Mononuclear cell (primary cell): ENCODE measurements at regions not wholly inside any gene's neighbourhood (a gene's known extent, or its start where the extent isn't known, plus 50 kb on each side); places are given as distances from the start of the nearest gene placed in this dataset.
"Not testable (repeated sequence)": the region's sequence is repeated elsewhere in the genome, so short reads cannot be mapped to it uniquely, and the experiment has no call there.

Experiments
- H3K27me3 ChIP-seq: 2 replicates; pipeline ENCODE4 v1.6.0; 2011; ENCODE audit warnings: low read length, control low read depth; ENCODE audit not compliant: insufficient read depth
- H3K4me1 ChIP-seq: 2 replicates; pipeline ENCODE4 v1.5.1; 2011; ENCODE audit warnings: mild to moderate bottlenecking, low read length, control low read depth; ENCODE audit not compliant: insufficient read depth
- H3K4me3 ChIP-seq: 2 replicates; pipeline ENCODE4 v1.5.1; 2011; ENCODE audit warnings: mild to moderate bottlenecking, low read length, moderate library complexity
- H3K9me3 ChIP-seq: 2 replicates; pipeline ENCODE4 v1.5.1; 2011; ENCODE audit warnings: low read depth, mild to moderate bottlenecking, control low read depth, low read length

DNA sequence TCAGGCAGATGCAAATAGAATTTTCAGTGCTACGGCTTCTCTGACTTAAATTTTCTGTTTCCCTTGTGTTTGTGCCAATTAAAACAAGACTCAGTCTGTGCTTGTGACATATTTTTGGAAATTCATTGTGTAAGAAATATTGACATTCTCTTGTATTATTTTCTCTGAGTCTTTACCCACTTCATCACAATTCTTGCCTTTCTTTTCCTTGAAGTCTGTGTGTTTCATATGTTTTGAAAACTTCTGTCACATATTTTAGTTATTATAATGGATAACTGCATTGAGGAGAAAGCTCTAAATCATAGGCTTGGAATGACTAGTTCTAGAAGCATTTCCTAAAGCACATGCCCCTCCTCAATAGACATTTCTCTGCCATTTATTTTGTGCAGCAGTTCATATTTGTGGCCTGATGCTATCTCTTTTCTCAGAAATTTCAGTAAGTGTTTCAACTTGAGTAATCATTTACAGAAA lies 206.6 kb downstream of the PALM2AKAP2 start:
- H3K4me1 ChIP-seq = no peaks in the 10 kb centered on the region
- no peak overlapping the region for H3K4me3 ChIP-seq
- H3K27me3 ChIP-seq = no peaks in the 10 kb centered on the region
- H3K9me3 ChIP-seq = no peaks in the 10 kb centered on the region

DNA sequence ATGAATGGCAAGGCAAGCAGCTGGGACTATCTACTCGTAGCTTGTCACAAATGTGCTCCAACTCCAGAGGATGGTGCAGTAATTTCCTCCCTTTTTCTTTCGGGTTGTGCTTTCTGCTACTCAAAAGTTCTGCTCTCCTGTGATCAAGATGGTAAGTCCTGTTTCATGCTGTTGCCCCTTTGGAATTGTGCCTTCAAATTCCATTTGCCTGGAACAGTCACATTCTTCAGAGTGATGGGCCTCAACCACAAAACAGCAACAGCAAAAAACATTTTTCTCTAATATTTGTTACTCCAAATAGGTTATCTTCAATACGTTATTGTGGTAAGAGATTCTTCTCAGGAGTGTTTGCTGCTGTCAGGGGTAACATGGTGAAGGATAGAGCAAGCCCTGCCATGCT lies 209.3 kb downstream of the PALM2AKAP2 start:
- Histone ChIP-seq H3K9me3 (no peaks in the 10 kb centered on the region), H3K4me3 (no peak overlapping the region), H3K27me3 (no peaks in the 10 kb centered on the region), H3K4me1 (no peaks in the 10 kb centered on the region)

DNA sequence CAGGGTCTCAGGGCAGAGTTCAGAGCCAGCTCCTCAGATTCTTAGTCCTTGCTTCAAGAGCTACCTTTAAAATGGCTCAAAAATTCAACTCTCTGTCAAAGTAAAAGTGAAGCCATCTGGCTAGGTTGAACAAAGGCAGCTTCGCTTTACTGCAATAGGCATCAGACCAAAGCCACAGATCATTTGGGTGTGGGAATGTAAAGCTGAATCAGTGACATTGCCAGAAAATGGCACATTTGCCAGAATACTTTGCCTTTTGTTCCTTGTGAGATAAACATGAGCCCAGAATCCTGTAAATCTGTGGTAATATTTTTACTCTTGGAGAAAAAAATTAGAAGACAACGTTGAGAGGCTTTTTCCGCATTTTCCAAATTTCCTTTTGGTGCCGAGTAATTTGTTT lies 210.5 kb downstream of the PALM2AKAP2 start:
- H3K27me3 ChIP-seq = no peaks in the 10 kb centered on the region
- no peak overlapping the region for H3K4me3 ChIP-seq
- no peaks in the 10 kb centered on the region for H3K9me3 ChIP-seq
- H3K4me1 ChIP-seq = no peaks in the 10 kb centered on the region

DNA sequence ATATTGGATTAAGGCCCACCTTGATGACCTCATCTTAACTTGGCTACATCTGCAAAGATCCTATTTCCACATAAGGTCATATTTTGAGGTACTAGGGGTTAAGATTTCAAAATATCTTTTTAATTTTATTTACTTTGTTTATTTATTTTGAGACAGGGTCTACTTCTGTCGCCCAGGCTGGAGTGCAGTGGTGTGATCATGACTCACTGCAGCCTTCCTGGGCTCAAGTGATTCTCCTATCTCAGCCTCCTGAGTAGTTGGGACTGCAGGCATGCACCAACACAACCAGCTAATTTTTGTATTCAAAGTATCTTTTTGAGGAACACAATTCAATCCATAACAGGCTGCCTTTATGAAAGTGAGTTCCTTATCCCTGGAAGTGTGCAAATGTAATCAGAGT lies 212.3 kb downstream of the PALM2AKAP2 start:
- H3K27me3 ChIP-seq = no peaks in the 10 kb centered on the region
- no peaks in the 10 kb centered on the region for H3K4me1 ChIP-seq
- H3K4me3 ChIP-seq = no peak overlapping the region
- no peaks in the 10 kb centered on the region for H3K9me3 ChIP-seq

DNA sequence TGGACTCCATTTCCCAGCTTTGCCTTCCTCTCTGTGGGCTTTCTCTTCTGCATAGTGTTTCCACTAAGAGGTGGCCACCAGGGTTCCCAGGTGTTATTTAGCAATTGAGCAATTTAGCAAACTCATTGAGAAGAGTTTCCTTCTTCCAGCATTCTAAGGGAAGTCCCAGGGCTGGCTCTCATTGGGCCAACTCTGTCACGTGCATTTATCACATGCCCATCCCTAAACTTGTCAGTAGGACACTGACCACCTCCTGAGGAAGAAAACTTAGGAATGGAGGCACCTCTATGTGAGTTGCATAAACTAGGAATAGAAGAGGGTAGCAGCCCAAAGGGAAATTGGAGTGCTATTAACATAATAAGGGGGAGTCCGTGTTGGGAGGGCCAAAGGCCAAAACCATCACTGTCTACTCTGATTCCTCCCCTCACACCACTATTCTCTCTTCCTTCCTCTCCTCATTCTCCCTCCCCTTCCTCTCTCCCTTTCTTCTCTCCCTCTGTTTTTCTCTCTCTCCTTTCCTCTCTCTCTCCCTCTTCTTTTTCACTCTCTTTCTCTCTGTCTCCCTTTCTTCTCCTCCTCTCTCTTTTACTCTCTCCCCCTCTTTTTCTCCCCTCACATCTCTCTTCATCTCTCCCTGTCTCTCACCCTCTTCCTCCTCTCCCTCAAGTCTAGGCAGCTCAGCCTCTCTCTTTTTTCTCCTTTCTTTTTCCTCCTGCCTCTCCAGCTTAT lies 213.4 kb downstream of the PALM2AKAP2 start:
- Histone ChIP-seq H3K4me1 (no peaks in the 10 kb centered on the region), H3K9me3 (no peaks in the 10 kb centered on the region), H3K27me3 (no peaks in the 10 kb centered on the region), H3K4me3 (no peak overlapping the region)

DNA sequence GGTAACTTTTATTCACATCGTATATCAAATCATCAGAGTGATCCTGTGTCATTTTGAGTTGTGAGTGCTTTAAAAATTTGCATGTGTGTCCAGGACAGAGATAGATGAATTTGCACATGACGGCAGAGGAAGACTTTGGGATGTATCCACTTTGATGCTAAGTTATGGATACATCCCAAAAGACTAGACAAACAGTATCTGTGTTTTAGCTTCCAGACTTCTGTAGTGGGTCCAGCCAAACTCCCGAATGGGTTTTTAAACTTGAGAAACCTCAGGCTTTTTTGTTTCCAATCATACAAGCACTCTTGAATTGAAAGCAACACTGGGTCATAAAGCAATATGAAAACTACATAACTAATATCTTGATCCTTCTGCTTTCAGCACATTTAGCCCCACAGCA lies 213.8 kb downstream of the C9orf152 start:
- Histone ChIP-seq H3K4me1 (no peaks in the 10 kb centered on the region), H3K4me3 (no peak overlapping the region)

DNA sequence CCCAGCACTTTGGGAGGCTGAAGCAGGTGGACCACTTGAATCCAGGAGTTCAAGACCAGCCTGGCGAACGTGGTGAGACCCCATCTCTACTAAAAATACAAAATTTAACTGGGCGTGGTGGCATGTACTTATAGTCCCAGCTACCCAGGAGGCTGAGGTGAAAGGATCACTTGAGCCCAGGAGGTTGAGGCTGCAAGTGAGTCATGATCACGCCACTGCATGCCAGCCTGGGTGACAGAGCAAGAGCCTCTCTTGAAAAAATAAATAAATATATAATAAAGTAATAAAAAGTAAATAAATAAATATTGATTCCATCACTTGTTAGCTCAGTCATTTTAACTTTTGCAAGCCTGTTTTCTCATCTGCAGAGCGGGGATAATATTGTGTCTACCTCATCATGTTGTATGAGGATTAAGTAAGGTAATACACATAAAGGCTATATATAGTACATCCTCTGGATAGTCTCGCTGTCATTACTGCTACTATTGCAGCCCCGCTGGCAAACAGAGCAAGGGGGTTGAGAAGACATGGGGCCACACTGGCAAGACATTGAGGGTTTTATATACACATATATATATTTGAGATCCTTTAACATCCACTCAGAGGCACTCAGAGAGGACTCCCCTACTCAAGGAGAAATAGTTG lies 210.9 kb downstream of the C9orf152 start:
- Histone ChIP-seq H3K9me3 (no peaks in the 10 kb centered on the region), H3K27me3 (no peaks in the 10 kb centered on the region), H3K4me3 (no peak overlapping the region), H3K4me1 (no peaks in the 10 kb centered on the region)

More for the DNA sequence above, 213.8 kb downstream of the C9orf152 start:
- Histone ChIP-seq H3K9me3 (no peaks in the 10 kb centered on the region), H3K27me3 (no peaks in the 10 kb centered on the region)

DNA sequence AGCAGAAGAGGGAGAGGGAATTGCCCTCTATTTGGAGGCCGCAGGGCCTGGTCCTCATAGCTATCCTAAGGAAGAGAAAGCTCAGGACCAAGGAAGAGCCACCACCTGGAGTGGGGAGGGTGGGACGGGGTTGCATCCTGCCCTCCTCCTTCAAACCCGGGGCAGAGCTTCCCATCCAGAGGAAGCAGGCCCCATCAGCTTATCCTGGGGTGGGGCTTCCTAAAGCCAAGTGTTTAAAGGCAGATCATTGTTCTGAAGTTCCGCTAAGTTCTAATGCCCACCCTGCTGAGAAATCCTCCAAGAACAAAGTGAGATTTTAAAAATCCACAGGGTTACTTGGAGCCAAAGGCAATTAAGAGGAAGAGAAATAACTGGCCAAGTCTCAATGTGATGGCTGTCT lies 210.3 kb downstream of the C9orf152 start:
- Histone ChIP-seq H3K4me1 (no peaks in the 10 kb centered on the region), H3K9me3 (no peaks in the 10 kb centered on the region), H3K27me3 (no peaks in the 10 kb centered on the region)

DNA sequence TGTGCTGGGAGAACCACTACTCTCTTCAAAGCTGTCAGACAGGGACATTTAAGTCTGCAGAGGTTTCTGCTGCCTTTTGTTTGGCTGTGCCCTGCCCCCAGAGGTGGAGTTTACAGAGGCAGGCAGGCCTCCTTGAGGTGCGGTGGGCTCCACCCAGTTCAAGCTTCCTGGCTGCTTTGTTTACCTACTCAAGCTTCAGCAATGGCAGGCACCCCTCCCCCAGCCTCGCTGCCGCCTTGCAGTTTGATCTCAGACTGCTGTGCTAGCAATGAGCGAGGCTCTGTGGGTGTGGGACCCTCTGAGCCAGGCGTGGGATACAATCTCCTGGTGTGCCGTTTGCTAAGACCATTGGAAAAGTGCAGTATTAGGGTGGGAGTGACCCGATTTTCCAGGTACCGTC lies 202.4 kb downstream of the C9orf152 start:
- H3K4me3 ChIP-seq, H3K9me3 ChIP-seq, H3K4me1 ChIP-seq, H3K27me3 ChIP-seq: not testable (repeated sequence)

More for the DNA sequence above, 210.3 kb downstream of the C9orf152 start:
- H3K4me3 ChIP-seq = no peak overlapping the region

DNA sequence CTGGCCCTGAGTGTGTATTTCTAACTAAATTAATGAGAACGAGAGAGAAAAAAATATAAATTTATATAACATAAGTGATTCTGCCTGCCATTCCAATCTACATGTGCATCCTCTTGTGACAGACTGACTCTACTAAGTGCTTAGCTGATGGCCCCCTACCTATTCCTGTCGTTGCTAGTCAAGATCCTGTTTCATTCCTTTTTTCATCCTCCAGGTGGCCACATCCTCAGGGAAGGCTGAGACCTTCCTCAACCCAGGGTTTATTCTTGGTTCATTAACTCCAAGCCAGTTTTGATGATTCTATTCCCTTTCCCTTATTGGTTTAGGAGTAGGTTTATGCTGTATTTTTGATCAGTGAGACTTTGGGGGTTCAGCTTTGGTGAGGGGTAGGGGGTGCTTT lies 201.3 kb downstream of the C9orf152 start:
- H3K4me1 ChIP-seq = peaks cover 3% of the 10 kb centered on the region
- H3K4me3 ChIP-seq = no peak overlapping the region
- H3K9me3 ChIP-seq = no peaks in the 10 kb centered on the region
- no peaks in the 10 kb centered on the region for H3K27me3 ChIP-seq

DNA sequence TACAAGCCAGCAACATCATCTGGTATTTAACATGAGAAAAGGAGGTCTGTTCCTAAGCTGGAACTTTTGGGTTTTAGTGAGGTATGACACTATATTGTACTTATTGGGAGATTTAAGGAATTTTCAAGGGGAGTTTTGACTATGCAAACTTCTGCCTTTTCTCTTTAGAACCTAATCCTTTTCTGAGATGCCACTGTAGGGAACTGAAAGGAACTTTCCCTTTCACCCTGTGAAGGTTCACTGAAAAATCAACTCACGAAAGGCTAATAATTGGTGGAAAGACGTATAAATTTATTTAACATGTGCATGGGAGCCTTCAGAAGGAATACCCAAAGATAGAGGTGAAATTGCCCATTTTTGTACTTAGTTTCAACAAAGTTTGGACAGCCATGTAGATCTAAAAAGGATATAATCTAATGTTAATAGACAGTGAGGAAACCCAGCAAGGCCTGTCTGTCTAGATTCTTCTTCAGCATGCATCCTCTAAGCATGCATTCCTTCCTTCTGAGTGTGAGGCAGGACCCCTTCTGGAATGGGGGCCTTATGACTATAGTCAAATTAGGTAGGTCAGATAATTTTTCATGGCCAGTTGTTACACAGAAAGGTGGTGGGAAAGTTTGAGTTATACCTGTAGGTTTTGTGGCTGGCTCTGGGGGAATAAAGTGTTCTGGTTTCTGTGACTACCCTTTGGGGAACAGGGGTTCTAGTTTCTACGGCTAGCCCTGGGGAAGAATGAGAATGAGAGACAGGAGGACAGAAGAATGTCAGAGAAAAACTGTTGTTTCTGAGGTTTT lies 200.3 kb downstream of the C9orf152 start:
- peaks cover 3% of the 10 kb centered on the region for H3K4me1 ChIP-seq
- no peaks in the 10 kb centered on the region for H3K27me3 ChIP-seq
- H3K4me3 ChIP-seq = no peak overlapping the region
- H3K9me3 ChIP-seq = no peaks in the 10 kb centered on the region

DNA sequence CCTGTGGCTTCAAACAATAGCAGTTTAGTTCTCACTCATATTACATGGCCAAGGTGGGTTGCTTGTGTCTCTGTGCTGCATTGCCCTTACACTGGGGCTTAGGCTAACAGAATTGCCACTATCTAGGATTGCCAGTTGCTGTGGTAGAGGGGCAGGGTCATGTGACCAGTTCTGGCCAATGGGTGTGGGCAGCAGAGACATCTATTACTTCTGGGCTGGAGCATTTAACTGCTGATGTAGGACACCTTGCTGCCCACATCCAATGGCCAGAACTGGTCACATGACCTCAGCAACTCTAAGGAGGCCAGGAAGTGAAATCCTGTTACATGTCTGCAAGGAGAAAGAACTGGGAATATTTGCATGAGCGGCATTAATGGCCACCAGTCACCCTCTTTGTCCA lies 199.3 kb downstream of the C9orf152 start:
- H3K4me3 ChIP-seq = no peak overlapping the region

DNA sequence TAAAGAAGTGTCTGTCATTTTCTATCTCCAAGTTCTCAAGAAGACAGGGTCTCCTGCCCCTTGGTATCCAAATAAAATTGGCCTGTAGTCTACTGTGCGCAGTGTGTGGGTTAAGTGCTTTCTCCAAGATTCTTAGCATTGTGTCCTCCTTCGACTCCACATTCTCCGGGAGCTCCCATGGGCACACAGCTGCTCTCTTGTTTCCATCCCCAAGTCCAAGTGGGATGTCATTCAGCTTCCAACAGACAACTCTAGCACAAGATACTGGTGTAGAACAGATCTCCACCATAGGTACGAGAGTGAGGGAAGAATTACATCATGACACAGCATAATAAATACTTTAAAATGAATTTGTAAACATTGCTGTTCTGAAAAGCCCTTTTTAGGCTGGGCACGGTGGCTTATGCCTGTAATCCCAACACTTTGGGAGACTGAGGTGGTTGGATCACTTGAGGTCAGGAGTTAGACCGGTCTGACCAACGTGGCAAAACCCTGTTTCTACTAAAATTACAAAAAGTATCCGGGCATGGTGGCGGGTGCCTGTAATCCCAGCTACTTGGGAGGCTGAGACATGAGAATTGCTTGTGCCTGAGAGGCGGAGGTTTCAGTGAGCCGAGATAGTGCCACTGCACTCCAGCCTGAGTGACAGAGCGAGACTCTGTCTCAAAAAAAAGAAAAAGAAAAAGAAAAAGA lies 196.2 kb downstream of the C9orf152 start:
- Histone ChIP-seq H3K27me3 (no peaks in the 10 kb centered on the region), H3K9me3 (no peaks in the 10 kb centered on the region), H3K4me1 (no peaks in the 10 kb centered on the region), H3K4me3 (no peak overlapping the region)

More for the DNA sequence above, 199.3 kb downstream of the C9orf152 start:
- H3K9me3 ChIP-seq = no peaks in the 10 kb centered on the region
- H3K4me1 ChIP-seq = peaks cover 3% of the 10 kb centered on the region
- no peaks in the 10 kb centered on the region for H3K27me3 ChIP-seq

DNA sequence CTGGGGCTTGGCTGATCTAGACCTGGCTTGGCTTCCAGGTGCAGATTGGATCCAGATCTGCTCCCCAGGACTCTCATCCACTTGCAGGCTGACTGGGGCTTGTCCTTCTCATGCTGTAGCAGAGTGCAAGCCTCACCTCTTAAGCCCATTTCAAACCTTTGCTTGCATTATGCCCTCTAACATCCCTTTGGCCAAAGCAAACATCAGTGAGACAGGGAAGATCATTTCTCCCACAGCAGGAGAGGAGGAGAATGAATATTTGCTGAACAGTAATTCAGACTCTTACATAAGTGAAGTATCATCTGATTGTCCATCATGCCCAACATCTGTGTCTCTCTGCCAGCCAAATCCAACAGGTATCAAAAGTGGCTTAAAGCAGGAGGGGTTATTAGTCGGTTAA lies 194.9 kb downstream of the C9orf152 start:
- H3K4me1 ChIP-seq = no peaks in the 10 kb centered on the region
- H3K4me3 ChIP-seq = no peak overlapping the region
- no peaks in the 10 kb centered on the region for H3K27me3 ChIP-seq
- H3K9me3 ChIP-seq = no peaks in the 10 kb centered on the region

DNA sequence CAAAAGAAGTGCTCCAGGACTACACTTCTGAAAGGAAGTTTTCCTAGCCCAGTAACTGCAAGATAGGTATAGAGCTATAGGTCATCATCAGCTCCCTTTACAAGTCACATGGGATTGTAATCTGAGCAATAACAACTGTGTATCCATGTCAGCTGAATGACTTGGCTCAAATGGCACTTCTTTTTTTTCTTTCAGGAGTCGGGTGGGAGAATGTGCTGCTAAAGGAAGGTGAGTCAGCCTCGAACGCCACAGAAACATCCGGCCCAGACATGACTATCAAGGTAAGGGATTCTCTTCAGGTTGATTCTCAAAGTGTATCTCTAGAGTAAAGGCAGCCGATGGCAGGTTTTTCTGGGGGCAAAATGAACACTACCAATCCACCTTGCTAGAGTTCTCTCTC lies 192.2 kb downstream of the C9orf152 start:
- H3K4me1 ChIP-seq = no peaks in the 10 kb centered on the region
- no peaks in the 10 kb centered on the region for H3K9me3 ChIP-seq
- no peak overlapping the region for H3K4me3 ChIP-seq

More for the DNA sequence above, 192.2 kb downstream of the C9orf152 start:
- peaks cover 3% of the 10 kb centered on the region for H3K27me3 ChIP-seq
